HG02938 (cell line): ENCODE measurements at regions not wholly inside any gene's neighbourhood (a gene's known extent, or its start where the extent isn't known, plus 50 kb on each side); places are given as distances from the start of the nearest gene placed in this dataset.
"Not testable (repeated sequence)": the region's sequence is repeated elsewhere in the genome, so short reads cannot be mapped to it uniquely, and the experiment has no call there.

ENCODE experiments used
- ATAC-seq: cut with Tn5 transposase; IDR thresholded peaks from one replicate; pipeline ENCODE4 v1.9.1; 2021; ENCODE audit warnings: mild to moderate bottlenecking, moderate library complexity; ENCODE audit not compliant: unreplicated experiment

DNA sequence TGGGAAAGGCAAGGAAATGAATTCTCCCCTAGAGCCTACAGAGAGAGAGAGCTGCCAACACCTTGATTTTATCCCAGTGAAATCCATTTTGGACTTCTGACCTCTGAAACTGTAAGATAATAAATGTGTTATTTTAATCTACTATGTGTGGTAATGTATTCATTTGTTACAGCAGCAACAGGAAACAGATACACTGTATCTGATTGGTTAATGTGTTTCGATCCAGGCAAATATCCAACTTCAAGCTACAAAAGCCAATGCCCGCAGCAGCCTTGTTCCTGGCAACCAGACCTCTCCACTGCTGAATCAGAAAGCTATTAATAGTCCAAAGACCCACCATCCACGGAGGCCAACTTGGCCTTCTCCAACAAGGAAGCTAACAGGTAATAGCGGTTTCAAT lies 318.1 kb downstream of the PTTG2 start:
- ATAC-seq: no peak

GRCh38 chr4:38279077-38279476 lies 318.9 kb downstream of the PTTG2 start:
- no peak for ATAC-seq

GRCh38 chr4:38279650-38280322 lies 319.6 kb downstream of the PTTG2 start:
- no peak for ATAC-seq

DNA sequence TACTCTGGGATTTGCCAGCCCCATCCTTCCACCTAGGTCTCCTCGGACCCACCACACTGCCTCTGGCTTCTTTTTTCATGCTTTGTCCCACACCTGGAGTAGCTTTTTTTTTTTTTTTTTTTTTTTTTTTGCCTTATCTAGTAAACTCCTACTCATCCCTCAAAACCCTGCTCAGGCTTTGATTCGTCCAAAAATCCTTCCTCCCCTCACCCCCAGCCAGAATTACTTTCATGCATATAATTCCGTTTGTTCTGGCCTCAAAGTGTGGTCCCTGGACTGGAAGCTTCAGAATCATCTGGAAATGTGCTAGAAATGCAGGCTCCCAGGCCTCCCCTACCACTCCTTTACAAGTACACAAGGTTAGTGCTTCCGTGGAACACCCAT lies 320.1 kb downstream of the PTTG2 start:
- no peak for ATAC-seq

- ATAC-seq: no peak
Measured at GRCh38 chr4:38281371-38282071, 321.3 kb downstream of the PTTG2 start.

DNA sequence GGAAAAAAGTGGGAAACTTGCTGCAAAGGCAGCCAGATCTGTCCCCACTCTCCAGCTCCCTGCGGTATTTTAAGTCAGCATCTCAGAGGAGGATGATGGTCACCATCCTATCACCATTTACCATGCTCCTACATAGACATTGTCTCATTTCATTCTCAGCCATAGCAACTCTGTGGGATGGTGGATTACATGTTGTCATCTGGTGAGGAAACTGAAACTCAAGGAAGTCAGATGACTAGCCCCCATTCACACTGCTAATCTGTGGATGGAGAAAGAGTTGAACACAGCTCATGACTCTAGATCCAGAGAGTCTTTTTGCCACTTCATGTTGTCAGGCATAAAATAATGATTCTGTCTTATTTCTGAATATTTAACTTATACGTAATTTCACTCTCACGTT lies 323.5 kb downstream of the PTTG2 start:
- ATAC-seq: no peak

GRCh38 chr4:38284294-38285030 lies 324.3 kb downstream of the PTTG2 start:
- no peak for ATAC-seq

DNA sequence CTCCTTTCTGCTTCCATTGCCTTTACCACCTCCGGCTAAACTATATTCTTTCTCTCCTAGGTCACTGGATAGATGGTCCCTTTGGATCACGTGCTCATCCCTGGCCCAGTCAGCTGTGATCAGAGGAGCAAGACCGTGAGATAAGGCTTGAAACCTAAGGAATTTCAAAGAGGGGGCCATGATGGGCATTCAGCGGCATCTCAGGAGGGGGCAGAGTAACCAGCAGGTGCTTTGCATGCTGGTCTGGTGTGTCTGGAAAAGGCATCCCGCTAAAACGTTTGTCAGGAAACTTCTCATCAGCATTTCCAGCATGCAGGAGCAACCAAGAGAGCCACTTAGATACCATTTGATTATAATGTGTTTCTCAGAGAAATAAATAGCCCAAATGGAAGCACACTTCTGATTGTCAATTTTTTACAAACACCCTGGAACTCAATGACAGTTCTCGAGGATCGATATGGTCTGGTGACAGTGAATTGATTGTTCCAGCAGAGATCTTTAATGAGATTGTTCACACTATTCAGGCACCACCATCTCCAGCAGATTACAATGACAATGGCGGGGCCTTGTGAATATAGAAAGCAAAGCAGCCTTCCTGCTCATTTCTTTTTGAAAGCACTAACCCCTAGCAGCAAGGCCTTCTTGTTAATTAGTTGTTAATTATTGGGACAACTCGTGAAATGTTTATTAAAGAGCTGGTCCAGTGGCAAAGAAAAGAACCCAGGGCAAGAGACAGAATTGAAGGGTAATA lies 327.1 kb downstream of the PTTG2 start:
- no peak for ATAC-seq

- ATAC-seq: no peak
Measured at GRCh38 chr4:38289553-38289952, 329.4 kb downstream of the PTTG2 start.

GRCh38 chr4:38290366-38290765 lies 330.2 kb downstream of the PTTG2 start:
- ATAC-seq: no peak

GRCh38 chr4:38290914-38291313 lies 330.7 kb downstream of the PTTG2 start:
- ATAC-seq: no peak

- ATAC-seq: no peak
Measured at GRCh38 chr4:38292529-38292928, 332.3 kb downstream of the PTTG2 start.

DNA sequence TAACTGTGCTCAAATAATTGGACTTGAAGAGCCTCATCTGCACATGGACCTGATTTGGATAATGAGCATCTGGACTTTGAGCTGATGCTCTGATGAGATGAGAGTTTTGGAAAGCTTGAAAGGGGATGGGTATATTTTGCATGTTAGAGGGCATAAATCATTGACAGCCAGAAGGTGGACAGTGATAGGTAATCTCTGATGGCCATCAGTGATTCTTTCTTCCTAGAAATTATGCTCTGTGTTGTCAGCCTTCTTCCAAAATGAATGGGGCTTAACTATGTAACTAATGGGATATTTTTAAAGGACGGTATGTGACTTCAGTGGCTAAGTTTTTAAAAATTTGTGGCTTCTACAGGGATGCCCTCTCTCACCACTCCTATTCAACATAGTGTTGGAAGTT lies 334.0 kb downstream of the PTTG2 start:
- ATAC-seq: no peak

GRCh38 chr4:38297061-38297460 lies 336.9 kb downstream of the PTTG2 start:
- ATAC-seq: no peak

DNA sequence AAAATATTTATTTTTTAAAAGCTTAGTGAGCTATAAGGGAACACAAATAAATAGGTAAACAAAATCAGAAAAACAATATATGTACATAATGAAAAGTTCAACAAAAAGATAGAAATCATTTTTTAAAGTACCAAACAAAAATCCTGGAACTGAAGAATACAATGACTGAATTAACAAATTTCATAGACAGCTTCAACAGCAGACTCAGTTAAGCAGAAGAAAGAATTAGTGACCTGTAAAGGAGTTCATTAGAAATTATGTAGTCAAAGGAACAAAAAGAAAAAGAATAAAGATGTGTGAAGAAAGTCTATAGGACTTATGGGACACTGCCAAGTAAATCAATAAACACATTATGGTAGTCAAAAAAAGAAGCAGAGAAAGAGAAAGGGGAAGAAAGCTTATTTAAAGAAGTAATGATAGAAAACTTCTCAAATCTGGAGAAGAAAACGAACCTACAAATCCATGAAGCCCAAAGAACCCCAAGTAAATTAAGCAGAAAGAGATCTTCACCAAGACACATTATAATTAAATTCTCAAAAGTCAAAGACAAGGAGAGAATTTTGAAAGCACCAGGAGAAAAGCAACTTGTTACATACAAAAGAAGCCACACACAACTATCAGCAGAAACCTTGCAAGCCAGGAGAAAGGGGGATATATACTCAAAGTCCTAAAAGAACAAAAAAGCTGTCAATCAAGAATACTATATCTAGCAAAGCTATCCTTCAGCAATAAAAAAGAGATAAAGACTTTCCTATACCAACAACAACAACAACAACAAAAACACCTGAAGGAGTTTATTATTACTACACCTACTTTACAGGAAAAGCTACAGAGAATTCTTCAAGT lies 338.9 kb downstream of the PTTG2 start:
- no peak for ATAC-seq

DNA sequence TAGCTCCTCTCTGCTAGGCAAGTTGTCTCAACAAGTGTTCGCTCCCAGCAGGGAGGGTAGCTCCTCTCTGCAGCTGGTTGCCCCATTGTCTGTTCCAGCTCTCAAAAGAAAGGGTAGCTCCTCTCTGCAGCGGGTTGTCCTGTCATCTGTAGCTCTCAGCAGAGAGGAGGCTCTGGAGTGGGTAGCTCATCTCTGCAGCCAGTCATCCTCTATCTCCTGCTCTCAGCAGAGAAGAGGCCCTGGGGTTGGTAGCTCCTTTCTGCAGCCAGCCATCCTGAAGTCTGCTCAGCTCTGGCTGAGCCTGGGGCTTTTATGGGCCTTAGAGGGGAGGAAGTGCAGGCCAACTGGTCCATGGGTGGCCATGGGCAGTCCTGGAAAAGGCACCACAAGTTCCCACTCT lies 342.7 kb downstream of the PTTG2 start:
- ATAC-seq: no peak

DNA sequence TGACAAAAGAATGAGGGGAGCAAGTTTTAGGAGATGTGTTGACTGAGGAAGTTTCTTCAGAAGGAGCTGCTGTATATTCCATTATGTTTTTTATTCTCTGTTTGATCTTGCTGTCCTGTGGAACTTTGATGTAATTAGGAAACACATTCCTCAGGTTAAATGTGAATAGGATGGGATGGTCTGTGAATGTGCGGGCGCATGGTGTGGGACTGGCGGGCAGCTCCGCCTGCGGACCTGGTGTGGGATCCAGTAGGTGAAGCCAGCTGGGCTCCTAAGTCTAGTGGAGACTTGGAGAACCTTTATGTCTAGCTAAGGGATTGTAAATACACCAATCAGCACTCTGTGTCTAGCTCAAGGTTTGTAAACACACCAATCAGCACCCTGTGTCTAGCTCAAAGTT lies 344.3 kb downstream of the PTTG2 start:
- not testable (repeated sequence) for ATAC-seq

DNA sequence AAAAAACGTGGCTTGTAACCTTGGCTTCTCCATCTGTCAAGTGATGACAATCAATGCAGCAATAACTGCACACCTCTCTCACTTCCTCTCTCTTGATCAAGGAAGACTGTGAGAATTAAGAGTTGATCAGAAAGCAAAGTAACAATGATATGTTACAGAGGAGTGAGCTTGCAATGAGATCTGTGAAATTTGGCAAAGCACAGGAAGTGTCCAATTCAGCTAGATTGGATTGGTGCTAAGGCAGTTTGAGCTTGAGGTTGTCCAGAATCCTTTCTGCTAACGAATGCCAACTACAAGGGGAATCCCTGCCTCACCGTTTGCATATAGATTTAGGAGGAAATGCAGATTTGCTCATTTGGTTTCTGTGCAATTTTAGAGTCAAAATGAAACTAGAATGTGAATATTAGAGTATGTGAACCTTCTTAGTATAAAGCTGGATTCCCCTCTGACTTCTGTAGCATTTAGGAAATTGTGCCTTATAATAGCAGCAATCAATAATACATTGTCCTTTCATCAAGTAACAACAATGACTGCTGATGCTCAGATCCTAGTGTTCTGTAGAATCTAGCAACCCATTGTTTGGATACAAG lies 346.4 kb downstream of the PTTG2 start:
- ATAC-seq: peak; percentile 61

- no peak for ATAC-seq
Measured at GRCh38 chr4:38308728-38309311, 348.6 kb downstream of the PTTG2 start.

GRCh38 chr4:38309471-38309870 lies 349.3 kb downstream of the PTTG2 start:
- no peak for ATAC-seq
